HG03521 (cell line): ENCODE measurements at regions not wholly inside any gene's neighbourhood (a gene's known extent, or its start where the extent isn't known, plus 50 kb on each side); places are given as distances from the start of the nearest gene placed in this dataset.

Source experiments
- ATAC-seq: cut with Tn5 transposase; IDR thresholded peaks from one replicate; pipeline ENCODE4 v1.9.1; 2021; ENCODE audit warnings: mild to moderate bottlenecking, moderate library complexity; ENCODE audit not compliant: unreplicated experiment

DNA sequence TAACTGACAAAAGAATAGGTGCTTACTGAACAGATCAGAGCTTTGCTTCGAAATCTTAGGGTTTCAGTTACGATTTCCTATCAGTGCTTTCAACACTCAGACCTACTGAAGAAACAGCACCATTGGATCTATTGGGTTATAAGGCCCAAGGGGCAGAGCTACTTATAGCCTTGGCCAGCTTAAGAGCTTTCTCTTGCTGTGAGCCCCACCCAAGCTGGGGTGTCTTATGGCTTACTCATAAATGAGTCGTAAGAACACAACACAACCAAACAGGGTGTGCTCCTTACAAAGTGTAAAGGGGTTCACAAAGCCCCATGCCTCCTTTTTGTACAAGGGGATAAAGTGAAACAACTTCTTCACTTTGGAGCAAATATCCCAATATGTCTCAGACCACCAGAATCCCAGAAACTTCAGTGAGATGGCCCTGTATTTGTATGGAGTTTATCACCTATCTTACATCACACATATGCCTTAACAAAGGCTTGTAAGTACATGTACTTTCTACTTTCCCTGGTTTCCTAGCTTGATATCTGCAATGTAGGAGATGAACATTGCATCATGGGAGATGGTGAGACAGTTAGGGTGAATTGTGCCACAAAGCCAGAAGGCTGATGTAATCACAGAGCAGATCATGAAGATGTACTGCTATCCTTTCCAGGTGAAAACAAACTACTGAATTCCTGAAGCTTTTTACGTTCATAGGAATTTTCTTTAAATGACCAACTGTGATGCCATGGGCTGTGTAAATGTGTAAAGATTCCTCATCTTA, 115.5 kb upstream of the GLI2 start:
- ATAC-seq = no peak

DNA sequence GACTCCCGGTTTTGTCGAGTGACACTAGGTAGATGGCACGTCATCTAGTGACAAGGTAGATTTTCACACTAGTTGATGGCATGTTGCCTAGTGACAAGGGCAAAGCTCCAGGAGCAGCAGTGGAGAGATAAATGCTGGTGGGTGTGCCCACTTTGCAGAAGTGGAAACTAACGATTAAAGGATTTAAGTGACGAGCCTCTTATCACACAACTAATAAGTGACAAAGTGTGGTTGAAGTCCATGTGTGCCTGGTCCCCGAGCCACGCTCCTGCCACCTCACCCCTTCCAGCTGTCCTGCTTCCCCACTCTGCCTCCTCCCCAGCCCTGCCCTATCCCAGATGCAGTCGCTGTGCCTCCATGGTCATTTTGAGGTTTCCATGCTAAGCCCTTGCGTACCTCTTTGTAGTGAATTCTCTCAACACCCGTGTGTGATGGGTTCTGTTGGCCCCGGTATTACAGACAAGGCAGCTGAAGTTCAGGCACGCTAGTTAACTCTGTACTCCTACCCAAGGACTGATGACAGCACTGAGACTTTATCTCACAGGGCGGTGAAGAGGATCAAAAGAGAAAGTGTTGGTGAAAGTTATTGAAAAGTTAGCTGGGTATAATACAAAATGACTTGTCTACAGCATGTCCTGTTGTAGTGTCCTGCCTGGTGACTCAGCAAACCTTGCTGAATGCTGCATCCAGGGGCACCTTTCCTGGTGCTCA, 113.4 kb upstream of the GLI2 start:
- no peak for ATAC-seq

DNA sequence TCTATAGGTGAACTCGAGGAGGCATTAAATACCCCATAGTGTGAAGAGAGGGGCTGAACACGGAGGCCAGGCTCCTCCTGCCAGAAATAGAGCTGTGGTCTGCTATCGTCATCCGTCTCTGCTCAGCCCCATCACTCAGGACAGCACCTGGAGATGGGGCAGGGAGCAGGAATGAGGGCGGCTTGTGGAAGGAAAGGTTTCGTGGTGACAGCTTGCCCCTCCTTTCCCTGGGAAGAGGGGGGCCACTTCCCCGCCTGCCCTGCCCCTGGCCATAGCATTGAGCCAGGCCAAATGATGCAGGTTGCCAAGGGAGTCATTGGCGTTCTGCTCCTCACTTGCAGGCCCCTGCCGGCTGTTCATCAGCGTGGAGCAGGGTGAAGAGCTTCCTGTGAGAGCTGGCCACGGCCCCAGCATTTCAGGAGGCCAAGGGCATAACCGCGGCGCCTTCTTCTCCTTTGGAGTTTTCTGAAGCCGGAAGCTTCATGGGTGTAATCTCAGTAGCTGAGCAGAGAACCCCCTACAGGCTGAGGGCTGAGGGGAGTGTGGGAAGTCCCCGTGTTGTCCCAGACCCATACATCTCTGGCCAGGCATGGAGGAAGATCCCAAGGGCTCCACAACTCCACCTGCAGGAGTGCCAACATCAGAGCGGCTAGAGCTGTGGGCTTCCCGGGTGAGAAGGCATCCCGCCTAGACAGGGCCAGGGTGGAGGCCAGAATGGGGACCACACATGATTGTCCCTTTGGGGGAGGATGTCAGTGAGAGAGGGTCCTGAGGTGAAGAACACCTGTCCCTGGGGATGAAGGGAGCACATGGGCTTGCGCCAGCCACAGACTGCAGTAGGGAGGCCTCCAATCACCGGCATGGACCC, 112.5 kb upstream of the GLI2 start:
- ATAC-seq = no peak

DNA sequence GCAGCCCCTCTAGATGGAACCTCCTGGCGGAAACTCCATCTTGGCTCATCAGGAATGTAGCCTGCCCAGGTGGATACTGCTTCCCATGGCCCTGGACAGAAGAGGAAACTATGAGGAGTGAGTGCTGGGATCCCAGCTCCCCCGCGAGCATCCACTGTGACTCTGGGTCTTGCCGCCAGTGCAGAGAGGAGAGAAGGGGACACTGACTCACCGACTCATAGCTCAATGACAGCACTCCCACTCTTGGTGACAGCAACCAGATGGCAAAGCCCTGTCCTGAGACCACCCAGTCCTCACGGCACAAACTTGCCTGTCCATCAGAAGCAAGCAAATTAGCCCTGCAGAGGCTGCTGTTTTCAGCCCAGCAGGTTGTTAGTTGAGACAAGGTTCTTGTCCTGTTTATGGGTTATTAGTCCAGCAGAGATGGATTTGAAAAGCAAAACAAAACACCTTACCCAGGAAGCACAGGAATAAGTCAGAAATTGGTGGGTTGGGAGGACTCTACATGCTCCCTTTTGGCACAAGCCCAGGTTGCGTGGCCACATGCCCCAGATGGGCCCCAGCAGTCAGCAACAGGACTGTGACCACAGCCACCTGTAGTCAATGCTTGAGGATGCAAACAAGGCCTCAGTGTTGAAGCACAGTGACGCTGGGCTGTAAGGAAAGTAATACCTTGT, 111.5 kb upstream of the GLI2 start:
- ATAC-seq = no peak

DNA sequence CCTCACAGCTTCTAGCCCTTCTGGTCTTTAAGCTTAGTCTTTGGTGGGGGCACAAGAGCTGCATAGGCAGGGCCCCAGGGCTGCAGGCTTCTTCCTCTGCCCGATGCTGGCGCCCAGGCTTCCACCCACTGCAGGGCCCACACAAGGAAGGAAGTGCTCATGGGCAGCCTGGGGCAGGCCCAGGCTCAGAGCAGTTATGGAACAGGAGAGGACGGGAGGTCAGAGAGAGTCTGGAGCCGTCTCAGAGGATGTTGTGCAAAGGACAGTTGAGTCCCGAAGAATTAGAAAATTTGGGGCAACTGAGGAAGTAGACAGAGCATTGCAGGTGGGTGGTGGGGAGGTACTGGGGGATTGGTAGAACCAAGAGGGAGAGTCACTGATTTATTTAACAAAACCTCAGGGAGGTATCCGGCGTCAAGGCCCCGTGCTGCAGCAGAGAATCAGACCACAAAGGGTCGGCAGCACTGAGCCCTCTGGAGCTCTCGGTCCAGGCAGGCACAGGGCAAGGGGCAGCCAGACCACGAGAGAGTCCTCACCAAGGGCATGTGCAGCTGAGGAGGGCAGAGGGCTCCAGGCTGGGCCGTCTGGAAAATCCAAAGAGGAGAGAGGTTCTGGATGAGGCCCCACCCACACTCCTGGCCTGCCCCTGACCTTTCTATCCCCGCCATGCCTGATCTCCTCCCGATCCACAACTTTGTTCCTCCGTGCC, 110.8 kb upstream of the GLI2 start:
- ATAC-seq = no peak

DNA sequence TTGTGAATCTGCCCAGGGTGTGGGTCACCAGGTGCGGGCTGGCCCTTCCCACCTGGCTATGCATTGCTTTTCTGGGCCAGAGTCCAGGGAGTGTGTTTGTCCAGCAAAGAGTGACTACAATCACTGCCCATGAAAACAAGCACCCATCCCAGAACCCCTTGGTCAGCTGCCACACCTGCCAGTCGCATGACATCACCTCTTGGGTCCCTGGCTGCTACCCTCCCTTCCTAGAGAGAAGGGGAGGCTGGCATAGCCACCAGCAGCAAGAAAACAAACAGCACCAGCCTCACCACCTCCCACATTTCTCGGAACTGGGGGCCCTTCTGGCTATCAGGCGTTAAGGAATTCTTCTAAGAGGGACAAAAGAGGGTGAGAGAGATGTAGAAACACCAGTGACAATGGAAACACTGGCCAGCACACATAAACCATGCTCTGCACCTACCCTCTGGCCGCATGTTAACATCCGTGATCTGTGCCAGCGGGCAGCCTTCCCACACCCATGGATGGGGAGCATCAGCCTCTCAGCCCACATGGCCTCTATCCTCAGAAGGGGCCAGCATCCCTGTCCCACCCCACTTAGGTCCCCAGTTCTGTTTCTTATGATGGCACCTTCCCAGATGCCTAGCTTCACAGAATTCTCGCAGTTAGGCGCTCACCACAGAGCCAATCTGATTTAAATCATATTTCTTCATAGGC, 109.7 kb upstream of the GLI2 start:
- no peak for ATAC-seq

DNA sequence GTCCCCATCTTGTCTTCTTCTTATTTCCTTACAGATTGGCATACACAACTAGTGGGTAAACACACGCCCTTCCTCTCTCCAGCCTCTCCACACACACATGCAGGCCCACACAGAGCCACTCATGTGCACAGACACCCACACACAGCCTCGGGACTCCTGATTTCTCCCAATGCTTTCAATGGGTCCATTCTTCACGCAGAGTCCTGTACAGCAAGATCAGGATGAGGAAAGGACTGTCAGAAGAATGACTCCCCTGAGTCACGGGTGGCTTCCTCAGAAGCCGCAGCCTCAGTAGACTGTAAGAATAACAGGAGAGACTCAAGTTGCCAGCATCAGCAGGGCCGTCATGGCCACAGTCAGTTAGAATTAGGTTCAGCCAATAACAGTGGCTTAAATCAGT, 109.1 kb upstream of the GLI2 start:
- no peak for ATAC-seq

DNA sequence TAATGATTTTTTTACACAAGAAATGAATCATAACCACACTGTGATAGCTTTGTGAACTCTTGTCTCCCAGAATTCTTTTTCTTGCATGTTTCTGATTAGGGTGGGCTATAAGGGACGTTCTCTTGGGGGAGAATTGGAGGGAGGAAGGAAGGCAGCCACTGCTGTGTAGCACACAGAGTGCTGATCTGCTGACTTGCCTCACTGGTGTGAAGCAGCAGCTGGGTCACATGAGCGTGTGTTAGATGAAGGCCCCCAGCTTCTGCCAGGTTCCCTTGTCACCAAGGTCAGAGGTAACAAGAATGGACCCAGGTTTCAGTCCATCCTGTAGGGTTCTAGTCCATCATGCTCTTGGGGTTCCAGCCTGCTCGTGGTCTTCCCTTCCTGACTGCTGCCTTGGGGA, 107.4 kb upstream of the GLI2 start:
- ATAC-seq = no peak

DNA sequence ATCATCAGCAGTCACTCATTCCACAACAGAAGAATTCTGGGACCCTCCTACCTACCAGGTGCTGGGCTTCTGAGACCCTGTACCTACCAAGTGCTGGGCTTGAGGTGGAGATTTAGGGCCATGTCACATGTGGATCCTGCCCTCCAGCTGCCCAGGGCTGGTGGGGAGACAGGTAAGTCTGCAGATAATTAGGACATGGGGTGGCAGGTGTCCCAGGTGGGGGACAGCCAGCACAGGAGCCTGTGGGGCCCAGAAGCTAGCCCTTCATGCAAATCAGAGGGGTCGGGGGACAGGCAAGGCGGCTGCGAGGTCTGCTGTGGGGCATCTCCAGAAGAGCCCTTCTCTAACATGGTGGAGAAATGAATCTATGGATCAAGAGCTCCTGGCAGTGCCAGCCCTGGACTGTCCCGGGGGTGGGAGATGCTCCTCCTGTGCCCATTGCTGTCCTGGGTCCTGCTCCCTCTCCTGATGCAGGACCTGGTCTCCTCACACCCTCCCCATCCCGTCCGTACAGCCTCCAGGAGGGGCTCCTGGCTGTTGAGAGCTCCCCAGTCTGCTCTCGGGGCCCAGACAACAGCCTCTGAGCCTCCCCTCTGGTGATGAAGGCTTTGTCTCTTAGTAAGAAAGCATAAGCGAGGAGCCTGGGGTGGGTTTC, 106.3 kb upstream of the GLI2 start:
- ATAC-seq = no peak

DNA sequence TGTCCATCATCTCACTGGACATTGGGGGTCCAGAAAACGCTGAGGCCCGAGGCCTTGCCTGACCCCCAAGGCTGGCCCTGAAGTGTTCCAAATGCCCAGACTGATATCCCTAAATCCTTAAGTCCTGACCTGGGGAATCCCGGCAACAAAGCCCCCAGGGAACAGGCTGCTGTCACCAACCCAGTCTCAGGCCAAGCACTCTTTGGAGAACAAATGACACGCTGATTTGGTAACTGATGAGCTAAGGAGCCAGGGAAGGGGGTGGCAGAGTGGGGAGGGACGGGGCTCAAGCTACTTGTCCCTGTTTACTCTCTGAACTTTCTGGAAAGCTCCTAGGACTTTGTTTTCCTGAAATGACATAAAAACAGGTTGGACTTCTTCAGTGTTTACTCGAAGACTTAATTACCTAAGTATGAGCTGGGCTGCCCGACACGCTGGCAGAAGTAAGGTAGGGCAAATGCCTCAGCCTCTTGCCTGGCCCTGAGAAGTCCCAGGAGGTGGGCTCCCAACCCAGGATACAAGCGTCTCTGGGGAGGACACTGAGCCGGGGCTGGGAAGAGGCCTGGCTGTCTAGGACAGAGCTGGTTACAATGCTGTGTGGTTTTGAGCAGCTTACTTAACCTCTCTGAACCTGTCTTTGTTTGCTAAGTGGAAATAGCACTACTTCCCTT, 105.5 kb upstream of the GLI2 start:
- no peak for ATAC-seq

DNA sequence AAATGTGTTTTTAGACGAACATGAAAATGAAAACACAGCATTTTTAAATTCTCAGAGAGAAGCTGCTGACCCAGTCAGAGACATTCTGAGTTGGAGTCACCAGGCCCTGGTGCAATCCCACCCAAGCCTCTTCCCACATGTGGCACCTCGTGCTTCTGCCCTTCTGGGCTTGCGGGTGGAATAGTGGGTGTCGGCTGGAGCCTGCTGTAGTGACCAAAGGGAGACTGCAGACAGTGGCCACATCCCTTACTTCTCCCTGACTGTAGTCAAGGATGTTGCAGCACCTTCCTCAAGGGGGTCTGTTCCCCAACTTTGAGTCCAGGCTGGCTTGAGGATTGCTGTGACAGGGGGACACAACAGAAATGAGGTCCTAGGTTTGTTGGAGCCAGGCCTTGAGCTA, 104.4 kb upstream of the GLI2 start:
- no peak for ATAC-seq

DNA sequence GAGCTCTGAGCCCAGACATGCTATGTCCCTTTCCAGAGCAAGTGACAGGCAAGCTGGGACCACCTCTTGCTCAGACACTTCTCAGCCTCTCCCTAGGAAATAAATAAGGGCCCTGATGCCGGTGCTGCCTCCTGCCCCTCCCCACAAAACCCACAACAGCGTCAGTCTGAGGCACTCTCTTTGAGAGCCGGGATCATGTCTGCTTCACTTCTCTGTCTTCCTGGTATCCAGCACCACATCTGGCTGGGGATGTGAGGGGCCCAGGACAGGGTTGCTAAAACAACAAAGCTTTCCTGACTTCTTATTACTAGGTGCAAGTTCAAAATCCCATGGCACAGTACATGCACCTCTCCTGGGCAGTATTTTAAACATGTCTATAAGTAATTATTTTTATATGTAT, 103.9 kb upstream of the GLI2 start:
- ATAC-seq = no peak

DNA sequence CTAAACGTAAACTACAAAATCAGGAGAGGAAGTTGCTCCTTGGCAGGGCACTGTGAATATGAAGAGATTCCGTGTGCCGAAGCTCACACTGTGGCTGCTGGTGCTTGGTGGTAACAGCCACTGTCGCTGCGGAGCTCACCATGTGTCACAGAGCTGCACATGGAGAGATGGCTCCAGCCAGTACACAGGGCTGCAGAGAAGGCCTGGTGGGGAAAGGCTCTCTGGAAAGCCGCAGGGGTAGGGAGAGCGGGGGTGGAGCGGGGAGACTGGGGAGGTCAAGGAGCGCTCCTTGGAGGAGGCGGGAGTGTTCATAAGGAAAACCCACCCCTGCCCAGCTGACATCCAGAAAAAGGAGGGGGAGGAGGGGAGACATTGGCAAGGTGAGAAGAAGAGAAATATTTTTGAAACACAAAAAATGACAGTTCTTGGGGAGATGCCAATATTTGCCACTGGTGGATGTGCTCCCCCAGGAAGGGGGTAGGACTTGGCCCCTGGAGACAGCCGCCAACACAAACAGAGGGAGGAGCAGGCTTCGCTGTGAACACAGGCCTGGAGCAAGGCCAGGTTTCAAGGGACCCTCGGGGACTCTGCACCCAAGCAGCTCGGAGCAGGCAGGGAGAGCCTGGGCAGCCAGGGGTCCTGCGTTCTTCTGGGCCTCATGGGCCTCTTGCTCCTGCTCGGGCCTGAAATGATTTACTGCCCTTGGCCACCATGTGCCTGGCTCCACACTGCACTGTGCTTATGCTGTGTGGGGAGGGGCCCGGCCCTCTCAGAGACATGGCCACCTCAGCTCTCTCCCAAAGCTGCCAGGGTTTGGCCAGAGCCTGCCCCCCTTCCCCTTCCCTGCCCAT, 102.6 kb upstream of the GLI2 start:
- ATAC-seq = no peak

DNA sequence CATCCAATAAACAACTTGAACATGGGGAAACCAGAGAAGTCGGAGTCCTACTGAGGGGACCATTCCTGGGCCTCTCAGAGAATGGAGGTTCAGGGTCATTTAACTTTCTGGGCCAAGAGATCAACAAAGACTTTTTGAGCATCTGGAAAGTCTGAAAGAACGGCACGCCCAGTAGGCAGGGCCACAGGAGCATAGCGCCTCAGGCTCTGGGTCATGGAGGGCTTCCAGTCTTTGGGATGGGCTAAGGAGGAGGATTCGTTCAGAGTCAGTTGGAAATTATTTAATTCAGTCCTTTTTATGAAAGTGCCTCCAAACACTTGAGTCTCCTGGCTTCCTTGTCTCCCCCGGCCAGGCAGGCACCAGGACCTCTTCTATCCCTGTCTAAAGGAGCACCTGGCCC, 101.1 kb upstream of the GLI2 start:
- ATAC-seq = no peak

DNA sequence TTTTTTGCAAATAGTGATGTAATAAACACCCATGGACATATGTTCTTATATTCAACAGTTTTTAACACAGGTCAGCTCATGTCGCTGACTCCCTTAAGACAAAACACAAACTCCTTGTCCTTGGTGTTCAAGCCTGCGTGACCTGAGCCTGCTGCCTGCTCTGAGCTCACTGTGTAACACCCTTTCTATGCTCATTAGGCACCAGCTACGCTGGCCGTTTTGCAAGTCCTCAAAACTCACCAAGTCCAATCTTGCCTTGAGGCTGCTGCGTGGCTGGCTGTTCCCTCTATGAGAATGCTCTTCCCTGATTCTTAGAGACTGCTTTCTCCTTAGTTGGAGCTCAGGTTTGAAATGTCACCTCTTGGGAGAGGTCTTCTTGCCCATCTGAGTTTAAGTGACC, 100.5 kb upstream of the GLI2 start:
- ATAC-seq = no peak

DNA sequence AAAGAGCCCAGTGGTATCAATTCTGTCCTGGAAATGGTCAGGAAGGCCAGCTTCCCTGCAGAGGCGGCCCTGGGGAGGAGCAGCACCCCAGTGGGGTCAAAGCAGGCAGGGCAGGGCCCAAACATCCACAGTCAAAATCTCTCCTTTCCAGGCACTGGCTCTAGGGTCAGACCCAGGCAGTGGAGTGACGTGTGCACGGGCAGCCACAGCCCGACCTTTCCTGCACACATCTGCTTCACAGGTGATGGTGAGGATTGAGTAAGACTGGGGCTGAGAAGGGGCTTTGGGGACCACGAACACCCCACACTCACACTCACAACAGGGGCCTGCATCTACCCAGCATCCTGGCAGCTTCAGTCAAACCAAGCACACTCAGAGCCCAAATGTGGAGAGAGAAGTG, 97.8 kb upstream of the GLI2 start:
- ATAC-seq = no peak

DNA sequence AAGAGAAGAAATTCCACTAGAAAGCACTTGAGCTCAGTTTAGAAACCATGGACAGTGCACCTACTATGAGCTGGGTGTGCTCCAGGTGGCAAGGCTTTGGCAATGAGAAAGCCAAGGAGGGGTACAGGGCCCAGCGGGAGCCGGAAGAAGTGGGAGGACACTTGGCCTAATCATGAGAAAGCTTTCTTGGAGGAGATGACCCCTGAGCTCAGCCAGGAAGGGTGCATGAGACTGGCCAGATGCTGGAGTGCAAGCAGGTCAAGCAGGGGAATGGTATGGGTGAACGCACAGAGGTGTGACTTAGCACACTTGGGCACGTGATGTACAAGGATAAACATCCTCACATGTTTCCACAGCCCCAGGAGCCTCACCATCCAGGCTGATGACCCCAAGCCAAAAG, 97.2 kb upstream of the GLI2 start:
- no peak for ATAC-seq

DNA sequence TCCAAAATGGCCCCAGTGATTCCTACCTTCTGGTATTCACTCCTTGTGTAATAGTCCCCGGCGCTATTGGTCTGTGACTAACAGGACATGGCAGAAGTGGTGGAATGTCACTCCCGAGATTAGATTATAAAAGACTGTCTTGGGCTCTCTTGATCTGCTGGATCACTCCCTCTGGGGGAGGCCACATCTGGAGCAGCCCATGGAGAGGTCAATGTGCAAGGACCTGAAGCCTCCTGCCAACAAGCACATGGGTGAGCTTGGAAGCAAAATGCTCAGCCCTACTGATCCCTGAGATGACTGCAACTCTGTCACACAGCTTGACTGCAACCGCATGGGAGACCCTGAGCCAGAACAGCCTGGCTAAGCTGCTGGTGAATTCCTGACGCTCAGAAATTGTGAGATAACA, 94.3 kb upstream of the GLI2 start:
- no peak for ATAC-seq
